ENCODE measurements at regions not wholly inside any gene's neighbourhood (a gene's known extent, or its start where the extent isn't known, plus 50 kb on each side); places are given as distances from the start of the nearest gene placed in this dataset.

DNA sequence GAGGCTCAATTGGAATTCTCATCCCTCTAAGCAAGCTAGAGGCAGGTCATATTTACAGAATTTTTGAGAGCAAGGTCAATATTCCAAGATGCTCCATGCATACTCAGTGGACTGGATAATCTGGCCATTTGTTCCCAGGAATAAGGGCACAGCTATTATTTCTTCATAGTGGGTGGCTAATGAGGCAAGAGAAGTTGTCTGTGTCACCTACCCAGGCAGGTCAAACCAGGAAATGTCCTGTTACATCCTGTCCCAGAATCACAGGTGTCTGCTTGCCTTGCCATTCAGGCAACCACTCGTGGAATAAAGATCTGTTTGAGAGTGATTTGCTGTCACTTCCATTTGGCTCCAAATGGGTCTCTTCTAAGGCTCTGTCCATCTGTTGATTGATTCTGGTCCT, 85.2 kb upstream of the ZP4 start (continued):
- TF ChIP-seq, protein P1, sequence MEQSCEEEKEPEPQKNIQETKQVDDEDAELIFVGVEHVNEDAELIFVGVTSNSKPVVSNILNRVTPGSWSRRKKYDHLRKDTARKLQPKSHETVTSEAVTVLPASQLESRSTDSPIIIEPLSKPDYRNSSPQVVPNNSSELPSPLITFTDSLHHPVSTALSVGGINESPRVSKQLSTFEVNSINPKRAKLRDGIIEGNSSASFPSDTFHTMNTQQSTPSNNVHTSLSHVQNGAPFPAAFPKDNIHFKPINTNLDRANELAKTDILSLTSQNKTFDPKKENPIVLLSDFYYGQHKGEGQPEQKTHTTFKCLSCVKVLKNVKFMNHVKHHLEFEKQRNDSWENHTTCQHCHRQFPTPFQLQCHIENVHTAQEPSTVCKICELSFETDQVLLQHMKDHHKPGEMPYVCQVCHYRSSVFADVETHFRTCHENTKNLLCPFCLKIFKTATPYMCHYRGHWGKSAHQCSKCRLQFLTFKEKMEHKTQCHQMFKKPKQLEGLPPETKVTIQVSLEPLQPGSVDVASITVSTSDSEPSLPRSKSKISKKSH (CRISPR knock-in tag; IDR thresholded peaks at IDR 0.05) = no peak
- TF ChIP-seq ZNF551 (CRISPR knock-in tag; IDR thresholded peaks at IDR 0.05) (no peak), TAF7 (tag; IDR thresholded peaks at IDR 0.05) (no peak), MCM5 (IDR thresholded peaks at IDR 0.05; ENCODE audit: low read depth) (no peak), SMARCC2 (IDR thresholded peaks at IDR 0.05; ENCODE audit: low read depth) (no peak), XRCC5 (IDR thresholded peaks at IDR 0.05; ENCODE audit: low read depth, low read length) (no peak), FOXA1 (IDR thresholded peaks at IDR 0.05; ENCODE audit: borderline replicate concordance) (no peak)
- TF ChIP-seq, protein P2, sequence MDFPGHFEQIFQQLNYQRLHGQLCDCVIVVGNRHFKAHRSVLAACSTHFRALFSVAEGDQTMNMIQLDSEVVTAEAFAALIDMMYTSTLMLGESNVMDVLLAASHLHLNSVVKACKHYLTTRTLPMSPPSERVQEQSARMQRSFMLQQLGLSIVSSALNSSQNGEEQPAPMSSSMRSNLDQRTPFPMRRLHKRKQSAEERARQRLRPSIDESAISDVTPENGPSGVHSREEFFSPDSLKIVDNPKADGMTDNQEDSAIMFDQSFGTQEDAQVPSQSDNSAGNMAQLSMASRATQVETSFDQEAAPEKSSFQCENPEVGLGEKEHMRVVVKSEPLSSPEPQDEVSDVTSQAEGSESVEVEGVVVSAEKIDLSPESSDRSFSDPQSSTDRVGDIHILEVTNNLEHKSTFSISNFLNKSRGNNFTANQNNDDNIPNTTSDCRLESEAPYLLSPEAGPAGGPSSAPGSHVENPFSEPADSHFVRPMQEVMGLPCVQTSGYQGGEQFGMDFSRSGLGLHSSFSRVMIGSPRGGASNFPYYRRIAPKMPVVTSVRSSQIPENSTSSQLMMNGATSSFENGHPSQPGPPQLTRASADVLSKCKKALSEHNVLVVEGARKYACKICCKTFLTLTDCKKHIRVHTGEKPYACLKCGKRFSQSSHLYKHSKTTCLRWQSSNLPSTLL (IDR thresholded peaks at IDR 0.05) = no peak

DNA sequence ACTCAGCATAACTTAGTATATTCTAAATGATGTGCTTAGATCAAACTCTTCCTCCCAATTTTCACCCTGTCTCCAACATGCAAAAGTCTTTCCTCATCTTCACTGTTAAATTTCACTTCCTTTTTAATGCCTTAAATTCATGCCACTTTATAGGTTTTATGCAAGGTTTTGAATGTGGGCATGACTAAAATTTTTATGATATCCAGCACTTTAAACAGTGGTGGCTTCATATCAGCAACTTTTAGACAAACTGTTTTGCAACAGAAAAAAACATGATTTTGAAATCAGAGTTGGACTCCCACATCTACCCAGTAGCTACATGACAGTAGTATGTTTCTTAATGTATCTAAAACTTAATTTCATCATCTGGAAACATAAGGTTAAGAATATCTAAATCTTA, 84.7 kb upstream of the ZP4 start:
- Histone ChIP-seq H3K79me2 (ENCODE audit: control insufficient read depth, insufficient read depth, low read length) (no peaks in the 10 kb centered on the region), H3K9me1 (ENCODE audit: control insufficient read depth, insufficient read depth, low read length) (no peaks in the 10 kb centered on the region), H3K27me3 (ENCODE audit: control insufficient read depth in 2 of 2, insufficient read depth in 2 of 2, low read length in 2 of 2) (no peaks in the 10 kb centered on the region), H3K36me3 (ENCODE audit: control insufficient read depth, insufficient read depth, low read length) (no peaks in the 10 kb centered on the region), H3K4me2 (ENCODE audit: insufficient read depth, low read length) (no peak overlapping the region), H4K20me1 (replicated peaks; ENCODE audit: control insufficient read depth, insufficient read depth, low read length) (no peaks in the 10 kb centered on the region), H3K27ac (ENCODE audit: extremely low read depth, low read depth, low read length) (no peak overlapping the region), H3K9me3 (replicated peaks; ENCODE audit: control insufficient read depth, insufficient read depth, low read depth, low read length) (no peaks in the 10 kb centered on the region), H3K4me3 (no peak overlapping the region), H3K9ac (ENCODE audit: insufficient read depth in 1 of 2, low read depth in 2 of 2, low read length in 2 of 2) (no peak overlapping the region), H3K4me1 (replicated peaks in 1 of 2; ENCODE audit: control insufficient read depth in 2 of 2, insufficient read depth in 2 of 2, low read length in 2 of 2) (no peaks in the 10 kb centered on the region), H2AFZ (ENCODE audit: low read depth, low read length) (no peak overlapping the region)
- no peak for DNase-seq (ENCODE audit: extremely low read depth in 1 of 4, low spot score in 3 of 4)
- in situ Hi-C loops (cut with MboI) (no loop called here), intact Hi-C loops (cut with micrococcal nuclease) (no loop called here)
- BruUV-seq (replicated peaks) = no TSS peak
- ChIA-PET CTCF (ENCODE audit: low intra/inter-chr PET ratio) (no interaction called here), POLR2A (no interaction called here)
- no peak for ATAC-seq
- no peak for FAIRE-seq
- TF ChIP-seq ZNF134 (CRISPR knock-in tag; conservative IDR thresholded peaks at IDR 0.05) (no peak), HDAC1 (IDR thresholded peaks at IDR 0.05) (no peak), FOXA3 (CRISPR knock-in tag; conservative IDR thresholded peaks at IDR 0.05 in 1 of 2, IDR thresholded peaks at IDR 0.05 in 1 of 2) (no peak), ZNF282 (CRISPR knock-in tag; IDR thresholded peaks at IDR 0.05) (no peak)
- TF ChIP-seq, protein P3, sequence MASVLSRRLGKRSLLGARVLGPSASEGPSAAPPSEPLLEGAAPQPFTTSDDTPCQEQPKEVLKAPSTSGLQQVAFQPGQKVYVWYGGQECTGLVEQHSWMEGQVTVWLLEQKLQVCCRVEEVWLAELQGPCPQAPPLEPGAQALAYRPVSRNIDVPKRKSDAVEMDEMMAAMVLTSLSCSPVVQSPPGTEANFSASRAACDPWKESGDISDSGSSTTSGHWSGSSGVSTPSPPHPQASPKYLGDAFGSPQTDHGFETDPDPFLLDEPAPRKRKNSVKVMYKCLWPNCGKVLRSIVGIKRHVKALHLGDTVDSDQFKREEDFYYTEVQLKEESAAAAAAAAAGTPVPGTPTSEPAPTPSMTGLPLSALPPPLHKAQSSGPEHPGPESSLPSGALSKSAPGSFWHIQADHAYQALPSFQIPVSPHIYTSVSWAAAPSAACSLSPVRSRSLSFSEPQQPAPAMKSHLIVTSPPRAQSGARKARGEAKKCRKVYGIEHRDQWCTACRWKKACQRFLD (CRISPR knock-in tag; IDR thresholded peaks at IDR 0.05) = no peak
- TF ChIP-seq, protein P4, sequence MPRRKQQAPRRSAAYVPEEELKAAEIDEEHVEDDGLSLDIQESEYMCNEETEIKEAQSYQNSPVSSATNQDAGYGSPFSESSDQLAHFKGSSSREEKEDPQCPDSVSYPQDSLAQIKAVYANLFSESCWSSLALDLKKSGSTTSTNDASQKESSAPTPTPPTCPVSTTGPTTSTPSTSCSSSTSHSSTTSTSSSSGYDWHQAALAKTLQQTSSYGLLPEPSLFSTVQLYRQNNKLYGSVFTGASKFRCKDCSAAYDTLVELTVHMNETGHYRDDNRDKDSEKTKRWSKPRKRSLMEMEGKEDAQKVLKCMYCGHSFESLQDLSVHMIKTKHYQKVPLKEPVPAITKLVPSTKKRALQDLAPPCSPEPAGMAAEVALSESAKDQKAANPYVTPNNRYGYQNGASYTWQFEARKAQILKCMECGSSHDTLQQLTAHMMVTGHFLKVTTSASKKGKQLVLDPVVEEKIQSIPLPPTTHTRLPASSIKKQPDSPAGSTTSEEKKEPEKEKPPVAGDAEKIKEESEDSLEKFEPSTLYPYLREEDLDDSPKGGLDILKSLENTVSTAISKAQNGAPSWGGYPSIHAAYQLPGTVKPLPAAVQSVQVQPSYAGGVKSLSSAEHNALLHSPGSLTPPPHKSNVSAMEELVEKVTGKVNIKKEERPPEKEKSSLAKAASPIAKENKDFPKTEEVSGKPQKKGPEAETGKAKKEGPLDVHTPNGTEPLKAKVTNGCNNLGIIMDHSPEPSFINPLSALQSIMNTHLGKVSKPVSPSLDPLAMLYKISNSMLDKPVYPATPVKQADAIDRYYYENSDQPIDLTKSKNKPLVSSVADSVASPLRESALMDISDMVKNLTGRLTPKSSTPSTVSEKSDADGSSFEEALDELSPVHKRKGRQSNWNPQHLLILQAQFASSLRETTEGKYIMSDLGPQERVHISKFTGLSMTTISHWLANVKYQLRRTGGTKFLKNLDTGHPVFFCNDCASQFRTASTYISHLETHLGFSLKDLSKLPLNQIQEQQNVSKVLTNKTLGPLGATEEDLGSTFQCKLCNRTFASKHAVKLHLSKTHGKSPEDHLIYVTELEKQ (CRISPR knock-in tag; IDR thresholded peaks at IDR 0.05) = no peak

Measured in K562 (cell line).